Keratinocyte (primary cell): ENCODE measurements at regions not wholly inside any gene's neighbourhood (a gene's known extent, or its start where the extent isn't known, plus 50 kb on each side); places are given as distances from the start of the nearest gene placed in this dataset.

Experiments used
- DNase-seq: peaks from one replicate; pipeline ENCODE4 v3.0.0-alpha.2; 2011; ENCODE audit warnings: low read depth, missing footprints, low spot score
- FAIRE-seq: peaks from 2 replicates; lab custom pipeline; 2011; peaks lifted over from hg19 to GRCh38; lab: Jason Lieb, UNC
- H2AFZ ChIP-seq: 2 replicates; pipeline ENCODE4 v1.6.0; 2012; ENCODE audit warnings: low read length, control low read depth, inconsistent platforms; ENCODE audit not compliant: control insufficient read depth
- H3K27ac ChIP-seq: 2 replicates; pipeline ENCODE4 v1.5.1; 2011; ENCODE audit warnings: low read length; ENCODE audit not compliant: control insufficient read depth, insufficient read depth
- H3K27me3 ChIP-seq: 3 replicates; pipeline ENCODE4 v1.6.0; 2011; ENCODE audit warnings: low read length; ENCODE audit not compliant: control insufficient read depth, insufficient read depth; ENCODE audit errors: extremely low read depth
- H3K36me3 ChIP-seq, 2 experiments: 2 replicates in 1 of 2; 3 replicates in 1 of 2; pipeline ENCODE4 v1.5.1; 2011; ENCODE audit warnings: low read length in 2 of 2, mild to moderate bottlenecking in 1 of 2; ENCODE audit not compliant: control insufficient read depth in 2 of 2, insufficient read depth in 2 of 2; ENCODE audit errors: extremely low read depth in 1 of 2
- H3K4me1 ChIP-seq: 3 replicates; pipeline ENCODE4 v1.5.1; 2011; ENCODE audit warnings: low read length; ENCODE audit not compliant: control insufficient read depth, insufficient read depth; ENCODE audit errors: extremely low read depth
- H3K4me2 ChIP-seq: 3 replicates; pipeline ENCODE4 v1.6.0; 2011; ENCODE audit warnings: low read depth, low read length; ENCODE audit not compliant: control insufficient read depth, insufficient read depth; ENCODE audit errors: extremely low read depth
- H3K4me3 ChIP-seq, 3 experiments: fragments of 200-600 bp in 1 of 3; sonication (generic) in 1 of 3; 2 replicates in 2 of 3; 3 replicates in 1 of 3; pipeline ENCODE4 v1.5.1; 2011 to 2016; ENCODE audit warnings: low read length in 3 of 3, mild to moderate bottlenecking in 3 of 3, control low read depth in 2 of 3, inconsistent platforms in 1 of 3, low read depth in 1 of 3, mixed read lengths in 1 of 3, mixed run types in 1 of 3, moderate library complexity in 1 of 3; ENCODE audit not compliant: control insufficient read depth in 2 of 3, insufficient read depth in 2 of 3; ENCODE audit errors: extremely low read depth in 1 of 3
- H3K79me2 ChIP-seq: 2 replicates; pipeline ENCODE4 v1.6.0; 2012; ENCODE audit warnings: low read length; ENCODE audit not compliant: control insufficient read depth, insufficient read depth
- H3K9ac ChIP-seq: 3 replicates; pipeline ENCODE4 v1.6.0; 2011; ENCODE audit warnings: low read length; ENCODE audit not compliant: control insufficient read depth, insufficient read depth; ENCODE audit errors: extremely low read depth
- H3K9me1 ChIP-seq: 3 replicates; pipeline ENCODE4 v1.6.0; 2011; ENCODE audit warnings: low read length; ENCODE audit not compliant: control insufficient read depth, insufficient read depth; ENCODE audit errors: extremely low read depth
- H3K9me3 ChIP-seq: 2 replicates; pipeline ENCODE4 v1.5.1; 2012; ENCODE audit warnings: low read depth, low read length; ENCODE audit not compliant: control insufficient read depth
- H4K20me1 ChIP-seq: 3 replicates; pipeline ENCODE4 v1.6.0; 2011; ENCODE audit warnings: low read length; ENCODE audit not compliant: control insufficient read depth, insufficient read depth; ENCODE audit errors: extremely low read depth
- CTCF ChIP-seq, 3 experiments: IDR thresholded peaks in 1 of 3; conservative IDR thresholded peaks in 1 of 3; optimal IDR thresholded peaks in 1 of 3; 2 replicates in 2 of 3; 3 replicates in 1 of 3; pipeline versions ENCODE3 to v1.5.1; 2011; ENCODE audit warnings: low read length in 3 of 3, mild to moderate bottlenecking in 3 of 3, moderate library complexity in 2 of 3, control low read depth in 1 of 3, inconsistent platforms in 1 of 3; ENCODE audit not compliant: insufficient read depth in 2 of 3; ENCODE audit errors: extremely low read depth in 1 of 3
- EZH2 ChIP-seq: IDR thresholded peaks from one replicate; pipeline ENCODE4 v1.6.1; 2012; ENCODE audit warnings: inconsistent platforms, mild to moderate bottlenecking, low read length, moderate library complexity
- dilution Hi-C: fragments of 300-500 bp; cut with MboI; formaldehyde crosslinking; loops from one replicate; pipeline ENCODE4 v1.7.0; 2020; ENCODE audit warnings: low sequenced_read_pairs; ENCODE audit not compliant: extremely low pct_ligation_motif_present

GRCh38 chr2:177020524-177021119, 192.0 kb upstream of the HNRNPA3 start:
- Histone ChIP-seq H2AFZ (no peak overlapping the region), H3K27ac (no peak overlapping the region), H3K4me3 (no peak overlapping the region), H3K4me1 (no peaks in the 10 kb centered on the region), H3K9ac (no peak overlapping the region), H3K36me3 (no peaks in the 10 kb centered on the region), H3K9me1 (no peaks in the 10 kb centered on the region), H3K27me3 (peaks cover 8% of the 10 kb centered on the region), H4K20me1 (no peaks in the 10 kb centered on the region), H3K79me2 (no peaks in the 10 kb centered on the region), H3K9me3 (no peaks in the 10 kb centered on the region), H3K4me2 (no peak overlapping the region)
- no peak for FAIRE-seq
- TF ChIP-seq CTCF (optimal IDR thresholded peaks at IDR 0.05 in 1 of 3, IDR thresholded peaks at IDR 0.05 in 1 of 3, conservative IDR thresholded peaks at IDR 0.05 in 1 of 3; ENCODE audit: extremely low read depth in 1 of 3, insufficient read depth in 2 of 3, low read length in 3 of 3) (no peak), EZH2 (no peak)
- no peak for DNase-seq
- dilution Hi-C loops, result no loop called here

GRCh38 chr2:177021706-177022343, 190.8 kb upstream of the HNRNPA3 start:
- Histone ChIP-seq H3K27ac (no peak overlapping the region), H3K9me1 (no peaks in the 10 kb centered on the region), H3K9ac (no peak overlapping the region), H3K4me3 (no peak overlapping the region), H3K4me2 (no peak overlapping the region), H3K9me3 (no peaks in the 10 kb centered on the region), H3K79me2 (no peaks in the 10 kb centered on the region), H3K4me1 (no peaks in the 10 kb centered on the region), H3K27me3 (peaks cover 8% of the 10 kb centered on the region), H3K36me3 (no peaks in the 10 kb centered on the region), H4K20me1 (no peaks in the 10 kb centered on the region), H2AFZ (no peak overlapping the region)
- DNase-seq, result no peak
- dilution Hi-C loops, result no loop called here
- no peak for FAIRE-seq
- TF ChIP-seq CTCF (optimal IDR thresholded peaks at IDR 0.05 in 1 of 3, IDR thresholded peaks at IDR 0.05 in 1 of 3, conservative IDR thresholded peaks at IDR 0.05 in 1 of 3; ENCODE audit: extremely low read depth in 1 of 3, insufficient read depth in 2 of 3, low read length in 3 of 3) (no peak), EZH2 (no peak)
